GM23338 (cell line): ENCODE measurements at regions not wholly inside any gene's neighbourhood (a gene's known extent, or its start where the extent isn't known, plus 50 kb on each side); places are given as distances from the start of the nearest gene placed in this dataset.

ENCODE experiments used
- ATAC-seq: fragments of 200-7000 bp; cut with Tn5 transposase; 3 replicates; pipeline ENCODE4 v1.9.1; 2020
- DNase-seq: peaks from one replicate; pipeline ENCODE4 v3.0.0-alpha.2; 2015; ENCODE audit warnings: low spot score
- H2AFZ ChIP-seq: fragments of 200-600 bp; sonication (generic); 2 replicates; pipeline ENCODE4 v1.8.0; 2016; ENCODE audit warnings: antibody characterized with exemption, mild to moderate bottlenecking, moderate library complexity
- H3F3A ChIP-seq: fragments of 200-600 bp; sonication (generic); replicated peaks from 2 replicates; pipeline ENCODE4 v1.8.0; 2017; ENCODE audit warnings: antibody characterized with exemption, mixed run types, low read depth
- H3K27ac ChIP-seq: fragments of 200-600 bp; sonication (generic); 2 replicates; pipeline ENCODE4 v1.6.1; 2016; ENCODE audit warnings: low read depth
- H3K27me3 ChIP-seq: fragments of 200-600 bp; sonication (generic); 2 replicates; pipeline ENCODE4 v1.8.0; 2016; ENCODE audit warnings: mild to moderate bottlenecking, mixed run types, moderate library complexity; ENCODE audit not compliant: insufficient read depth
- H3K36me3 ChIP-seq: fragments of 200-600 bp; sonication (generic); 2 replicates; pipeline ENCODE4 v1.8.0; 2016; ENCODE audit warnings: mild to moderate bottlenecking; ENCODE audit not compliant: insufficient read depth
- H3K4me1 ChIP-seq: fragments of 200-600 bp; sonication (generic); 2 replicates; pipeline ENCODE4 v1.8.0; 2016; ENCODE audit warnings: mild to moderate bottlenecking, moderate library complexity; ENCODE audit not compliant: insufficient read depth
- H3K4me2 ChIP-seq: fragments of 200-600 bp; sonication (generic); 2 replicates; pipeline ENCODE4 v1.7.1; 2017; ENCODE audit warnings: mixed run types
- H3K4me3 ChIP-seq: fragments of 200-600 bp; sonication (generic); 2 replicates; pipeline ENCODE4 v1.6.1; 2016; ENCODE audit warnings: mixed run types
- H3K79me2 ChIP-seq: fragments of 200-600 bp; sonication (generic); replicated peaks from 2 replicates; pipeline ENCODE4 v1.8.0; 2017; ENCODE audit warnings: mild to moderate bottlenecking; ENCODE audit not compliant: insufficient read depth
- H3K9me2 ChIP-seq: fragments of 200-600 bp; sonication (generic); 2 replicates; pipeline ENCODE4 v1.8.0; 2017; ENCODE audit not compliant: insufficient read depth
- H4K20me1 ChIP-seq: fragments of 200-600 bp; sonication (generic); replicated peaks from 2 replicates; pipeline ENCODE4 v1.8.0; 2017; ENCODE audit warnings: mild to moderate bottlenecking; ENCODE audit not compliant: insufficient read depth
- H3K27ac Mint-ChIP-seq: 2 replicates; pipeline ENCODE4 v1.8.0; 2020; ENCODE audit warnings: inconsistent platforms, mild to moderate bottlenecking, moderate library complexity, mixed read lengths
- H3K27me3 Mint-ChIP-seq: 3 replicates; pipeline ENCODE4 v1.8.0; 2022; ENCODE audit warnings: low read depth, mild to moderate bottlenecking, moderate library complexity, mixed read lengths, inconsistent platforms; ENCODE audit not compliant: insufficient read depth, poor library complexity
- H3K36me3 Mint-ChIP-seq: 3 replicates; pipeline ENCODE4 v1.8.0; 2021; ENCODE audit warnings: low read depth, mild to moderate bottlenecking, inconsistent platforms, moderate library complexity, mixed read lengths
- H3K4me1 Mint-ChIP-seq: 3 replicates; pipeline ENCODE4 v1.8.0; 2020; ENCODE audit warnings: mild to moderate bottlenecking, inconsistent platforms, mixed read lengths
- H3K4me3 Mint-ChIP-seq: 3 replicates; pipeline ENCODE4 v1.8.0; 2021; ENCODE audit warnings: moderate library complexity, mild to moderate bottlenecking, inconsistent platforms, mixed read lengths
- H3K9me3 Mint-ChIP-seq: 3 replicates; pipeline ENCODE4 v1.8.0; 2020; ENCODE audit warnings: moderate library complexity, mild to moderate bottlenecking, inconsistent platforms, mixed read lengths
- CREB1 ChIP-seq: fragments of 250-450 bp; sonication (Bioruptor Pico); IDR thresholded peaks from 2 replicates; pipeline ENCODE4 v1.5.0; 2020; ENCODE audit warnings: low read depth, mild to moderate bottlenecking, moderate library complexity
- CTCF ChIP-seq, 2 experiments: fragments of 200-600 bp in 1 of 2; sonication (generic) in 1 of 2; conservative IDR thresholded peaks; 2 replicates each; pipeline versions ENCODE4 v1.5.1 to v1.6.1; 2016 to 2017; ENCODE audit warnings: antibody characterized with exemption in 2 of 2, low read depth in 2 of 2, mild to moderate bottlenecking in 2 of 2, moderate library complexity in 1 of 2
- EZH2 ChIP-seq: fragments of 200-600 bp; sonication (generic); IDR thresholded peaks from one replicate; pipeline ENCODE4 v1.8.0; 2017; ENCODE audit warnings: antibody characterized with exemption, mild to moderate bottlenecking, low read depth; ENCODE audit not compliant: unreplicated experiment
- EZH2phosphoT487 ChIP-seq: fragments of 200-600 bp; sonication (generic); IDR thresholded peaks from one replicate; pipeline ENCODE4 v1.8.1; 2018; ENCODE audit warnings: antibody characterized with exemption; ENCODE audit not compliant: unreplicated experiment
- JUNB ChIP-seq: IDR thresholded peaks from one replicate; pipeline ENCODE4 v1.6.1; 2016; ENCODE audit warnings: antibody characterized with exemption; ENCODE audit not compliant: unreplicated experiment
- NANOG ChIP-seq: IDR thresholded peaks from 2 replicates; pipeline ENCODE4 v1.6.1; 2016; ENCODE audit warnings: antibody characterized with exemption, borderline replicate concordance
- ZNF114 ChIP-seq: fragments of 250-450 bp; sonication (Bioruptor Pico); IDR thresholded peaks from 2 replicates; pipeline ENCODE4 v1.5.0; 2020; ENCODE audit warnings: mild to moderate bottlenecking, moderate library complexity
- ZNF331 ChIP-seq: fragments of 250-450 bp; sonication (Bioruptor Pico); IDR thresholded peaks from 2 replicates; pipeline ENCODE4 v1.5.0; 2020; ENCODE audit warnings: low read depth, mild to moderate bottlenecking, moderate library complexity
- TF ChIP-seq, protein P1 (sequence below): IDR thresholded peaks from one replicate; pipeline ENCODE4 v1.6.1; 2018; ENCODE audit warnings: antibody characterized with exemption; ENCODE audit not compliant: unreplicated experiment
- TF ChIP-seq, protein P2 (sequence below): IDR thresholded peaks from 2 replicates; pipeline ENCODE4 v1.6.1; 2016; ENCODE audit warnings: antibody characterized with exemption

GRCh38 chr19:29275266-29275665, 62.3 kb upstream of the UQCRFS1 start (continued):
- TF ChIP-seq, protein P1, sequence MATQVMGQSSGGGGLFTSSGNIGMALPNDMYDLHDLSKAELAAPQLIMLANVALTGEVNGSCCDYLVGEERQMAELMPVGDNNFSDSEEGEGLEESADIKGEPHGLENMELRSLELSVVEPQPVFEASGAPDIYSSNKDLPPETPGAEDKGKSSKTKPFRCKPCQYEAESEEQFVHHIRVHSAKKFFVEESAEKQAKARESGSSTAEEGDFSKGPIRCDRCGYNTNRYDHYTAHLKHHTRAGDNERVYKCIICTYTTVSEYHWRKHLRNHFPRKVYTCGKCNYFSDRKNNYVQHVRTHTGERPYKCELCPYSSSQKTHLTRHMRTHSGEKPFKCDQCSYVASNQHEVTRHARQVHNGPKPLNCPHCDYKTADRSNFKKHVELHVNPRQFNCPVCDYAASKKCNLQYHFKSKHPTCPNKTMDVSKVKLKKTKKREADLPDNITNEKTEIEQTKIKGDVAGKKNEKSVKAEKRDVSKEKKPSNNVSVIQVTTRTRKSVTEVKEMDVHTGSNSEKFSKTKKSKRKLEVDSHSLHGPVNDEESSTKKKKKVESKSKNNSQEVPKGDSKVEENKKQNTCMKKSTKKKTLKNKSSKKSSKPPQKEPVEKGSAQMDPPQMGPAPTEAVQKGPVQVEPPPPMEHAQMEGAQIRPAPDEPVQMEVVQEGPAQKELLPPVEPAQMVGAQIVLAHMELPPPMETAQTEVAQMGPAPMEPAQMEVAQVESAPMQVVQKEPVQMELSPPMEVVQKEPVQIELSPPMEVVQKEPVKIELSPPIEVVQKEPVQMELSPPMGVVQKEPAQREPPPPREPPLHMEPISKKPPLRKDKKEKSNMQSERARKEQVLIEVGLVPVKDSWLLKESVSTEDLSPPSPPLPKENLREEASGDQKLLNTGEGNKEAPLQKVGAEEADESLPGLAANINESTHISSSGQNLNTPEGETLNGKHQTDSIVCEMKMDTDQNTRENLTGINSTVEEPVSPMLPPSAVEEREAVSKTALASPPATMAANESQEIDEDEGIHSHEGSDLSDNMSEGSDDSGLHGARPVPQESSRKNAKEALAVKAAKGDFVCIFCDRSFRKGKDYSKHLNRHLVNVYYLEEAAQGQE = no peak
- TF ChIP-seq ZNF114 (CRISPR knock-in tag) (no peak), EZH2phosphoT487 (no peak), ZNF331 (CRISPR knock-in tag) (no peak), EZH2 (no peak), CREB1 (CRISPR knock-in tag) (no peak)
- TF ChIP-seq, protein P2, sequence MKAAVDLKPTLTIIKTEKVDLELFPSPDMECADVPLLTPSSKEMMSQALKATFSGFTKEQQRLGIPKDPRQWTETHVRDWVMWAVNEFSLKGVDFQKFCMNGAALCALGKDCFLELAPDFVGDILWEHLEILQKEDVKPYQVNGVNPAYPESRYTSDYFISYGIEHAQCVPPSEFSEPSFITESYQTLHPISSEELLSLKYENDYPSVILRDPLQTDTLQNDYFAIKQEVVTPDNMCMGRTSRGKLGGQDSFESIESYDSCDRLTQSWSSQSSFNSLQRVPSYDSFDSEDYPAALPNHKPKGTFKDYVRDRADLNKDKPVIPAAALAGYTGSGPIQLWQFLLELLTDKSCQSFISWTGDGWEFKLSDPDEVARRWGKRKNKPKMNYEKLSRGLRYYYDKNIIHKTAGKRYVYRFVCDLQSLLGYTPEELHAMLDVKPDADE = no peak

- no peaks in the 10 kb centered on the region for H3F3A ChIP-seq
- H4K20me1 ChIP-seq = no peaks in the 10 kb centered on the region
- H3K9me3 Mint-ChIP-seq = no peaks in the 10 kb centered on the region; the same call in 2 of the 3 replicates
- H3K36me3 ChIP-seq = no peaks in the 10 kb centered on the region
- 0 out of 3 replicates have a peak overlapping the region, but pooled peaks have one; percentile 12 for H3K4me3 Mint-ChIP-seq
- H3K27ac ChIP-seq = no peak overlapping the region
- no peaks in the 10 kb centered on the region for H3K27me3 Mint-ChIP-seq
- H3K27ac Mint-ChIP-seq = 0 out of 2 replicates have a peak overlapping the region, but pooled peaks have one; percentile 15
- H3K4me1 ChIP-seq = no peaks in the 10 kb centered on the region
- peaks cover 9% of the 10 kb centered on the region; the same call in 2 of the 3 replicates for H3K4me1 Mint-ChIP-seq
- ATAC-seq (peak; percentile 98), DNase-seq (peak; percentile 77)
- no peaks in the 10 kb centered on the region for H3K36me3 Mint-ChIP-seq
- H2AFZ ChIP-seq = no peak overlapping the region
- no peaks in the 10 kb centered on the region for H3K27me3 ChIP-seq
- no peak overlapping the region for H3K4me3 ChIP-seq
- H3K9me2 ChIP-seq = no peaks in the 10 kb centered on the region
- H3K79me2 ChIP-seq = no peaks in the 10 kb centered on the region
- no peak for TF ChIP-seq JUNB
- TF ChIP-seq, protein P2 = no peak
- no peak for TF ChIP-seq ZNF114 (CRISPR knock-in tag)
- no peak for TF ChIP-seq NANOG
- no peak for TF ChIP-seq CTCF (conservative IDR thresholded peaks at IDR 0.05; ENCODE audit: low read depth in 2 of 2)
- TF ChIP-seq EZH2phosphoT487 = no peak
- 0 out of 2 replicates have a peak, but pooled peaks have one; percentile 25 for TF ChIP-seq CREB1 (CRISPR knock-in tag)
- peak overlapping the region; percentile 3; the same call in 1 of the 2 replicates for H3K4me2 ChIP-seq
These were observed 64.2 kb upstream of the UQCRFS1 start for GRCh38 chr19:29277102-29277501.
